HG03521 (cell line): ENCODE measurements at regions not wholly inside any gene's neighbourhood (a gene's known extent, or its start where the extent isn't known, plus 50 kb on each side); places are given as distances from the start of the nearest gene placed in this dataset.
A peak's percentile ranks its signal among the peaks of the same experiment; 100 is the strongest.

ENCODE experiments used
- ATAC-seq: cut with Tn5 transposase; IDR thresholded peaks from one replicate; pipeline ENCODE4 v1.9.1; 2021; ENCODE audit warnings: mild to moderate bottlenecking, moderate library complexity; ENCODE audit not compliant: unreplicated experiment

GRCh38 chr15:99507504-99508310 lies 58.1 kb upstream of the MEF2A start:
- ATAC-seq: peak; percentile 27

- no peak for ATAC-seq
Measured at GRCh38 chr15:99508311-99508645, 57.5 kb upstream of the MEF2A start.

GRCh38 chr15:99508852-99509251 lies 56.9 kb upstream of the MEF2A start:
- ATAC-seq: no peak

GRCh38 chr15:99509686-99510461 lies 55.9 kb upstream of the MEF2A start:
- no peak for ATAC-seq

- no peak for ATAC-seq
Measured at GRCh38 chr15:99511531-99511865, 54.3 kb upstream of the MEF2A start.

- peak; percentile 57 for ATAC-seq
Measured at GRCh38 chr15:99511866-99512661, 53.7 kb upstream of the MEF2A start.

- ATAC-seq: no peak
Measured at GRCh38 chr15:99514306-99514705, 51.5 kb upstream of the MEF2A start.
